ENCODE measurements at regions not wholly inside any gene's neighbourhood (a gene's known extent, or its start where the extent isn't known, plus 50 kb on each side); places are given as distances from the start of the nearest gene placed in this dataset.

GRCh38 chr20:39479196-39479810, 517.2 kb downstream of the DHX35 start:
- Histone ChIP-seq H3K27me3 (ENCODE audit: control insufficient read depth in 1 of 2, insufficient read depth in 2 of 2, low read length in 2 of 2) (no peaks in the 10 kb centered on the region), H3K36me3 (ENCODE audit: control insufficient read depth in 1 of 2, insufficient read depth in 2 of 2, low read length in 2 of 2) (no peaks in the 10 kb centered on the region), H3K9me3 (ENCODE audit: control insufficient read depth in 1 of 2, low read length in 2 of 2) (no peaks in the 10 kb centered on the region), H3K27ac (ENCODE audit: low read depth, low read length) (no peak overlapping the region), H3K4me3 (ENCODE audit: low read depth in 1 of 2, low read length in 2 of 2) (no peak overlapping the region), H3K9ac (ENCODE audit: low read depth in 1 of 2, low read length in 2 of 2) (no peak overlapping the region), H3K4me1 (ENCODE audit: control insufficient read depth in 1 of 2, insufficient read depth in 2 of 2, low read length in 2 of 2) (no peaks in the 10 kb centered on the region)

- Histone ChIP-seq H3K36me3 (ENCODE audit: control insufficient read depth in 1 of 2, insufficient read depth in 2 of 2, low read length in 2 of 2) (no peaks in the 10 kb centered on the region), H3K4me1 (ENCODE audit: control insufficient read depth in 1 of 2, insufficient read depth in 2 of 2, low read length in 2 of 2) (no peaks in the 10 kb centered on the region), H3K4me3 (ENCODE audit: low read depth in 1 of 2, low read length in 2 of 2) (no peak overlapping the region), H3K9ac (ENCODE audit: low read depth in 1 of 2, low read length in 2 of 2) (no peak overlapping the region), H3K27ac (ENCODE audit: low read depth, low read length) (no peak overlapping the region), H3K27me3 (ENCODE audit: control insufficient read depth in 1 of 2, insufficient read depth in 2 of 2, low read length in 2 of 2) (no peaks in the 10 kb centered on the region), H3K9me3 (ENCODE audit: control insufficient read depth in 1 of 2, low read length in 2 of 2) (no peaks in the 10 kb centered on the region)
Observed at GRCh38 chr20:39474879-39475278, 512.7 kb downstream of the DHX35 start.

- Histone ChIP-seq H3K9me3 (ENCODE audit: control insufficient read depth in 1 of 2, low read length in 2 of 2) (no peaks in the 10 kb centered on the region), H3K4me3 (ENCODE audit: low read depth in 1 of 2, low read length in 2 of 2) (no peak overlapping the region), H3K4me1 (ENCODE audit: control insufficient read depth in 1 of 2, insufficient read depth in 2 of 2, low read length in 2 of 2) (no peaks in the 10 kb centered on the region), H3K27me3 (ENCODE audit: control insufficient read depth in 1 of 2, insufficient read depth in 2 of 2, low read length in 2 of 2) (no peaks in the 10 kb centered on the region), H3K27ac (ENCODE audit: low read depth, low read length) (no peak overlapping the region), H3K36me3 (ENCODE audit: control insufficient read depth in 1 of 2, insufficient read depth in 2 of 2, low read length in 2 of 2) (no peaks in the 10 kb centered on the region), H3K9ac (ENCODE audit: low read depth in 1 of 2, low read length in 2 of 2) (no peak overlapping the region)
Observed at GRCh38 chr20:39473536-39473935, 511.4 kb downstream of the DHX35 start.

- no peak overlapping the region for H3K27ac ChIP-seq (ENCODE audit: low read depth, low read length)
- H3K4me3 ChIP-seq (ENCODE audit: low read depth in 1 of 2, low read length in 2 of 2): no peak overlapping the region
- no peak overlapping the region for H3K9ac ChIP-seq (ENCODE audit: low read depth in 1 of 2, low read length in 2 of 2)
- H3K36me3 ChIP-seq (ENCODE audit: control insufficient read depth in 1 of 2, insufficient read depth in 2 of 2, low read length in 2 of 2): no peaks in the 10 kb centered on the region
- no peaks in the 10 kb centered on the region for H3K27me3 ChIP-seq (ENCODE audit: control insufficient read depth in 1 of 2, insufficient read depth in 2 of 2, low read length in 2 of 2)
- H3K4me1 ChIP-seq (ENCODE audit: control insufficient read depth in 1 of 2, insufficient read depth in 2 of 2, low read length in 2 of 2): no peaks in the 10 kb centered on the region
- no peaks in the 10 kb centered on the region for H3K9me3 ChIP-seq (ENCODE audit: control insufficient read depth in 1 of 2, low read length in 2 of 2)
Observed at GRCh38 chr20:39468703-39469102, 506.6 kb downstream of the DHX35 start.

- no peaks in the 10 kb centered on the region for H3K4me1 ChIP-seq (ENCODE audit: control insufficient read depth in 1 of 2, insufficient read depth in 2 of 2, low read length in 2 of 2)
- no peaks in the 10 kb centered on the region for H3K27me3 ChIP-seq (ENCODE audit: control insufficient read depth in 1 of 2, insufficient read depth in 2 of 2, low read length in 2 of 2)
- H3K9me3 ChIP-seq (ENCODE audit: control insufficient read depth in 1 of 2, low read length in 2 of 2): no peaks in the 10 kb centered on the region
- no peak overlapping the region for H3K27ac ChIP-seq (ENCODE audit: low read depth, low read length)
- no peaks in the 10 kb centered on the region for H3K36me3 ChIP-seq (ENCODE audit: control insufficient read depth in 1 of 2, insufficient read depth in 2 of 2, low read length in 2 of 2)
- no peak overlapping the region for H3K4me3 ChIP-seq (ENCODE audit: low read depth in 1 of 2, low read length in 2 of 2)
- H3K9ac ChIP-seq (ENCODE audit: low read depth in 1 of 2, low read length in 2 of 2): no peak overlapping the region
Observed at GRCh38 chr20:39464238-39464637, 502.1 kb downstream of the DHX35 start.

- Histone ChIP-seq H3K36me3 (ENCODE audit: control insufficient read depth in 1 of 2, insufficient read depth in 2 of 2, low read length in 2 of 2) (no peaks in the 10 kb centered on the region), H3K9ac (ENCODE audit: low read depth in 1 of 2, low read length in 2 of 2) (no peak overlapping the region), H3K27ac (ENCODE audit: low read depth, low read length) (no peak overlapping the region)
Observed at GRCh38 chr20:39462416-39462945, 500.3 kb downstream of the DHX35 start.

GRCh38 chr20:39458452-39458851, 496.3 kb downstream of the DHX35 start:
- Histone ChIP-seq H3K4me1 (ENCODE audit: control insufficient read depth in 1 of 2, insufficient read depth in 2 of 2, low read length in 2 of 2) (peaks cover 0 to 2% of the 10 kb centered on the region in 2 donors), H3K4me3 (ENCODE audit: low read depth in 1 of 2, low read length in 2 of 2) (no peak overlapping the region), H3K9me3 (ENCODE audit: control insufficient read depth in 1 of 2, low read length in 2 of 2) (no peaks in the 10 kb centered on the region), H3K36me3 (ENCODE audit: control insufficient read depth in 1 of 2, insufficient read depth in 2 of 2, low read length in 2 of 2) (no peaks in the 10 kb centered on the region), H3K27ac (ENCODE audit: low read depth, low read length) (no peak overlapping the region), H3K9ac (ENCODE audit: low read depth in 1 of 2, low read length in 2 of 2) (no peak overlapping the region), H3K27me3 (ENCODE audit: control insufficient read depth in 1 of 2, insufficient read depth in 2 of 2, low read length in 2 of 2) (no peaks in the 10 kb centered on the region)

More at GRCh38 chr20:39462416-39462945, 500.3 kb downstream of the DHX35 start:
- Histone ChIP-seq H3K4me3 (ENCODE audit: low read depth in 1 of 2, low read length in 2 of 2) (no peak overlapping the region), H3K27me3 (ENCODE audit: control insufficient read depth in 1 of 2, insufficient read depth in 2 of 2, low read length in 2 of 2) (no peaks in the 10 kb centered on the region), H3K4me1 (ENCODE audit: control insufficient read depth in 1 of 2, insufficient read depth in 2 of 2, low read length in 2 of 2) (no peaks in the 10 kb centered on the region), H3K9me3 (ENCODE audit: control insufficient read depth in 1 of 2, low read length in 2 of 2) (no peaks in the 10 kb centered on the region)

- Histone ChIP-seq H3K27me3 (ENCODE audit: control insufficient read depth in 1 of 2, insufficient read depth in 2 of 2, low read length in 2 of 2) (no peaks in the 10 kb centered on the region), H3K27ac (ENCODE audit: low read depth, low read length) (no peak overlapping the region), H3K36me3 (ENCODE audit: control insufficient read depth in 1 of 2, insufficient read depth in 2 of 2, low read length in 2 of 2) (no peaks in the 10 kb centered on the region), H3K9ac (ENCODE audit: low read depth in 1 of 2, low read length in 2 of 2) (no peak overlapping the region), H3K4me1 (ENCODE audit: control insufficient read depth in 1 of 2, insufficient read depth in 2 of 2, low read length in 2 of 2) (peaks cover 0 to 2% of the 10 kb centered on the region in 2 donors), H3K9me3 (ENCODE audit: control insufficient read depth in 1 of 2, low read length in 2 of 2) (no peaks in the 10 kb centered on the region), H3K4me3 (ENCODE audit: low read depth in 1 of 2, low read length in 2 of 2) (no peak overlapping the region)
Observed at GRCh38 chr20:39453890-39454289, 491.7 kb downstream of the DHX35 start.

GRCh38 chr20:39452583-39453340, 490.6 kb downstream of the DHX35 start:
- Histone ChIP-seq H3K9ac (ENCODE audit: low read depth in 1 of 2, low read length in 2 of 2) (no peak overlapping the region), H3K27me3 (ENCODE audit: control insufficient read depth in 1 of 2, insufficient read depth in 2 of 2, low read length in 2 of 2) (no peaks in the 10 kb centered on the region), H3K4me3 (ENCODE audit: low read depth in 1 of 2, low read length in 2 of 2) (no peak overlapping the region), H3K9me3 (ENCODE audit: control insufficient read depth in 1 of 2, low read length in 2 of 2) (no peaks in the 10 kb centered on the region), H3K27ac (ENCODE audit: low read depth, low read length) (no peak overlapping the region), H3K36me3 (ENCODE audit: control insufficient read depth in 1 of 2, insufficient read depth in 2 of 2, low read length in 2 of 2) (no peaks in the 10 kb centered on the region), H3K4me1 (ENCODE audit: control insufficient read depth in 1 of 2, insufficient read depth in 2 of 2, low read length in 2 of 2) (peaks cover 0 to 2% of the 10 kb centered on the region in 2 donors)

GRCh38 chr20:39451386-39451785, 489.2 kb downstream of the DHX35 start:
- Histone ChIP-seq H3K4me3 (ENCODE audit: low read depth in 1 of 2, low read length in 2 of 2) (no peak overlapping the region), H3K4me1 (ENCODE audit: control insufficient read depth in 1 of 2, insufficient read depth in 2 of 2, low read length in 2 of 2) (peaks cover 0 to 2% of the 10 kb centered on the region in 2 donors), H3K9ac (ENCODE audit: low read depth in 1 of 2, low read length in 2 of 2) (no peak overlapping the region), H3K27ac (ENCODE audit: low read depth, low read length) (no peak overlapping the region), H3K9me3 (ENCODE audit: control insufficient read depth in 1 of 2, low read length in 2 of 2) (no peaks in the 10 kb centered on the region), H3K36me3 (ENCODE audit: control insufficient read depth in 1 of 2, insufficient read depth in 2 of 2, low read length in 2 of 2) (no peaks in the 10 kb centered on the region), H3K27me3 (ENCODE audit: control insufficient read depth in 1 of 2, insufficient read depth in 2 of 2, low read length in 2 of 2) (no peaks in the 10 kb centered on the region)

Data from duodenal mucosa (tissue), 2 donors.